OCI-LY1 (cell line): ENCODE measurements at regions not wholly inside any gene's neighbourhood (a gene's known extent, or its start where the extent isn't known, plus 50 kb on each side); places are given as distances from the start of the nearest gene placed in this dataset.

Experiments
- H2AFZ ChIP-seq: fragments of 200-600 bp; sonication (generic), shearing (Covaris generic); 2 replicates; pipeline ENCODE4 v1.6.0; 2014; ENCODE audit warnings: antibody characterized with exemption, mild to moderate bottlenecking, low read length
- H3F3A ChIP-seq: fragments of 200-600 bp; sonication (generic), shearing (Covaris generic); 2 replicates; pipeline ENCODE4 v1.6.0; 2014; ENCODE audit warnings: mild to moderate bottlenecking, antibody characterized with exemption, low read length, moderate library complexity; ENCODE audit not compliant: insufficient read depth
- H3K27ac ChIP-seq: fragments of 200-600 bp; sonication (generic); 2 replicates; pipeline ENCODE4 v1.5.1; 2014; ENCODE audit warnings: low read length, mixed run types, mild to moderate bottlenecking, low read depth; ENCODE audit not compliant: poor library complexity, severe bottlenecking
- H3K27me3 ChIP-seq: fragments of 200-600 bp; sonication (generic); 2 replicates; pipeline ENCODE4 v1.6.0; 2014; ENCODE audit warnings: antibody characterized with exemption, mild to moderate bottlenecking, low read length, moderate library complexity; ENCODE audit not compliant: insufficient read depth
- H3K36me3 ChIP-seq: fragments of 200-600 bp; sonication (generic); 2 replicates; pipeline ENCODE4 v1.6.1; 2014; ENCODE audit warnings: mild to moderate bottlenecking, antibody characterized with exemption, low read length, moderate library complexity, mixed read lengths; ENCODE audit not compliant: insufficient read depth
- H3K4me1 ChIP-seq: fragments of 200-600 bp; sonication (generic); 2 replicates; pipeline ENCODE4 v1.5.1; 2014; ENCODE audit warnings: mild to moderate bottlenecking, low read length, moderate library complexity; ENCODE audit not compliant: insufficient read depth, severe bottlenecking
- H3K4me2 ChIP-seq: fragments of 200-600 bp; sonication (generic), shearing (Covaris generic); 2 replicates; pipeline ENCODE4 v1.6.1; 2014; ENCODE audit warnings: low read length
- H3K4me3 ChIP-seq: fragments of 200-600 bp; sonication (generic); 2 replicates; pipeline ENCODE4 v1.5.1; 2014; ENCODE audit warnings: low read length, low read depth, mild to moderate bottlenecking, mixed read lengths; ENCODE audit not compliant: poor library complexity, severe bottlenecking
- H3K79me2 ChIP-seq: fragments of 200-600 bp; shearing (Covaris generic); 2 replicates; pipeline ENCODE4 v1.6.1; 2016; ENCODE audit warnings: mixed run types, low read length, mixed read lengths; ENCODE audit not compliant: insufficient read depth
- H3K9ac ChIP-seq: fragments of 200-600 bp; sonication (generic), shearing (Covaris generic); 2 replicates; pipeline ENCODE4 v1.6.1; 2014; ENCODE audit warnings: mild to moderate bottlenecking, low read length, mixed read lengths
- H3K9me2 ChIP-seq: fragments of 200-600 bp; sonication (generic), shearing (Covaris generic); 2 replicates; pipeline ENCODE4 v1.6.1; 2014; ENCODE audit warnings: low read depth, mild to moderate bottlenecking, low read length, mixed read lengths
- H3K9me3 ChIP-seq: fragments of 200-600 bp; shearing (Covaris generic); 2 replicates; pipeline ENCODE4 v1.6.1; 2014; ENCODE audit warnings: low read length, mixed read lengths
- H4K20me1 ChIP-seq: fragments of 200-600 bp; sonication (generic), shearing (Covaris generic); 2 replicates; pipeline ENCODE4 v1.6.0; 2016; ENCODE audit warnings: mild to moderate bottlenecking, low read length; ENCODE audit not compliant: insufficient read depth
- CTCF ChIP-seq: fragments of 200-600 bp; sonication (generic), shearing (Covaris generic); IDR thresholded peaks from 2 replicates; pipeline ENCODE4 v1.5.1; 2017; ENCODE audit warnings: mild to moderate bottlenecking, antibody characterized with exemption, low read length, moderate library complexity, mixed read lengths
- EZH2 ChIP-seq: fragments of 200-600 bp; sonication (generic), shearing (Covaris generic); IDR thresholded peaks from 2 replicates; pipeline ENCODE4 v1.8.0; 2017; ENCODE audit warnings: borderline replicate concordance, mixed run types, mild to moderate bottlenecking, antibody characterized with exemption, low read length, moderate library complexity, mixed read lengths

- TF ChIP-seq CTCF = no peak
- no peak for TF ChIP-seq EZH2
These were observed 215.8 kb upstream of the CADM2 start for GRCh38 chr3:84742915-84743425.

GRCh38 chr3:84744130-84744529 is 214.7 kb upstream of the CADM2 start:
- Histone ChIP-seq H3K36me3 (no peaks in the 10 kb centered on the region), H3K79me2 (no peaks in the 10 kb centered on the region), H3K4me3 (no peak overlapping the region), H2AFZ (no peak overlapping the region), H3F3A (no peaks in the 10 kb centered on the region), H3K9ac (no peak overlapping the region), H3K27me3 (no peaks in the 10 kb centered on the region), H3K4me1 (no peaks in the 10 kb centered on the region), H3K4me2 (no peak overlapping the region), H3K27ac (no peak overlapping the region), H3K9me3 (no peaks in the 10 kb centered on the region), H4K20me1 (no peaks in the 10 kb centered on the region), H3K9me2 (no peaks in the 10 kb centered on the region)
- no peak for TF ChIP-seq CTCF
- TF ChIP-seq EZH2 = no peak

More at GRCh38 chr3:84742915-84743425, 215.8 kb upstream of the CADM2 start:
- Histone ChIP-seq H3K9ac (no peak overlapping the region), H3K9me3 (no peaks in the 10 kb centered on the region), H4K20me1 (no peaks in the 10 kb centered on the region), H3K4me3 (no peak overlapping the region), H3K27me3 (no peaks in the 10 kb centered on the region), H2AFZ (no peak overlapping the region), H3K4me2 (no peak overlapping the region), H3K27ac (no peak overlapping the region), H3K79me2 (no peaks in the 10 kb centered on the region), H3F3A (no peaks in the 10 kb centered on the region), H3K36me3 (no peaks in the 10 kb centered on the region), H3K9me2 (no peaks in the 10 kb centered on the region), H3K4me1 (no peaks in the 10 kb centered on the region)

GRCh38 chr3:84755860-84756259 is 202.9 kb upstream of the CADM2 start:
- Histone ChIP-seq H3K27ac (no peak overlapping the region), H3K9ac (no peak overlapping the region), H3K9me3 (no peaks in the 10 kb centered on the region), H3K4me2 (no peak overlapping the region), H3K36me3 (no peaks in the 10 kb centered on the region), H3K4me3 (no peak overlapping the region), H2AFZ (no peak overlapping the region), H3K79me2 (no peaks in the 10 kb centered on the region), H3K9me2 (no peaks in the 10 kb centered on the region), H4K20me1 (no peaks in the 10 kb centered on the region), H3K4me1 (no peaks in the 10 kb centered on the region), H3K27me3 (no peaks in the 10 kb centered on the region), H3F3A (no peaks in the 10 kb centered on the region)
- TF ChIP-seq EZH2 (no peak), CTCF (no peak)
